ENCODE measurements at regions not wholly inside any gene's neighbourhood (a gene's known extent, or its start where the extent isn't known, plus 50 kb on each side); places are given as distances from the start of the nearest gene placed in this dataset.

DNA sequence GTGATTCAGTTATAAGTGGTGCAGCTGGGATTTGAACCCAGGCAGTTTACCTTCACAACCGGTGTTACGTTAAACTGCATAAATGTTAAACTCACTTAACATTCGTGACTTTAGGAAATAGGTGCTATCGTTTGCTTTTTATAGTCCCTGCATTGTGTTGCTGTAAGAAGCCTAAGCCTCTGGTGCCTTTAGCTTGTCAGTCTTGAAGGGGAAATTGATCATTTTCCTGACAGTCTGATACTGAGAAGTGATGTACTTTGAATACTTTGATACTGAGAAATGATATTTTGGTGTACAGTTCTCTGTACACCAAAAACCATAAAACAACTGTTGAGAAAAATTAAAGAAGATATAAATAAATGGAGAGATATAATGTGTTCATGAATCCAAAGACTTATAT lies 52.5 kb upstream of the NEDD9 start:
- TF ChIP-seq JUN (CRISPR knock-in tag; IDR thresholded peaks at IDR 0.05) = no peak
- TF ChIP-seq, protein P1, sequence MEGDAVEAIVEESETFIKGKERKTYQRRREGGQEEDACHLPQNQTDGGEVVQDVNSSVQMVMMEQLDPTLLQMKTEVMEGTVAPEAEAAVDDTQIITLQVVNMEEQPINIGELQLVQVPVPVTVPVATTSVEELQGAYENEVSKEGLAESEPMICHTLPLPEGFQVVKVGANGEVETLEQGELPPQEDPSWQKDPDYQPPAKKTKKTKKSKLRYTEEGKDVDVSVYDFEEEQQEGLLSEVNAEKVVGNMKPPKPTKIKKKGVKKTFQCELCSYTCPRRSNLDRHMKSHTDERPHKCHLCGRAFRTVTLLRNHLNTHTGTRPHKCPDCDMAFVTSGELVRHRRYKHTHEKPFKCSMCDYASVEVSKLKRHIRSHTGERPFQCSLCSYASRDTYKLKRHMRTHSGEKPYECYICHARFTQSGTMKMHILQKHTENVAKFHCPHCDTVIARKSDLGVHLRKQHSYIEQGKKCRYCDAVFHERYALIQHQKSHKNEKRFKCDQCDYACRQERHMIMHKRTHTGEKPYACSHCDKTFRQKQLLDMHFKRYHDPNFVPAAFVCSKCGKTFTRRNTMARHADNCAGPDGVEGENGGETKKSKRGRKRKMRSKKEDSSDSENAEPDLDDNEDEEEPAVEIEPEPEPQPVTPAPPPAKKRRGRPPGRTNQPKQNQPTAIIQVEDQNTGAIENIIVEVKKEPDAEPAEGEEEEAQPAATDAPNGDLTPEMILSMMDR (IDR thresholded peaks at IDR 0.05) = no peak
- TF ChIP-seq, protein P2, sequence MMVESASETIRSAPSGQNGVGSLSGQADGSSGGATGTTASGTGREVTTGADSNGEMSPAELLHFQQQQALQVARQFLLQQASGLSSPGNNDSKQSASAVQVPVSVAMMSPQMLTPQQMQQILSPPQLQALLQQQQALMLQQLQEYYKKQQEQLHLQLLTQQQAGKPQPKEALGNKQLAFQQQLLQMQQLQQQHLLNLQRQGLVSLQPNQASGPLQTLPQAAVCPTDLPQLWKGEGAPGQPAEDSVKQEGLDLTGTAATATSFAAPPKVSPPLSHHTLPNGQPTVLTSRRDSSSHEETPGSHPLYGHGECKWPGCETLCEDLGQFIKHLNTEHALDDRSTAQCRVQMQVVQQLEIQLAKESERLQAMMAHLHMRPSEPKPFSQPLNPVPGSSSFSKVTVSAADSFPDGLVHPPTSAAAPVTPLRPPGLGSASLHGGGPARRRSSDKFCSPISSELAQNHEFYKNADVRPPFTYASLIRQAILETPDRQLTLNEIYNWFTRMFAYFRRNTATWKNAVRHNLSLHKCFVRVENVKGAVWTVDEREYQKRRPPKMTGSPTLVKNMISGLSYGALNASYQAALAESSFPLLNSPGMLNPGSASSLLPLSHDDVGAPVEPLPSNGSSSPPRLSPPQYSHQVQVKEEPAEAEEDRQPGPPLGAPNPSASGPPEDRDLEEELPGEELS (CRISPR knock-in tag; IDR thresholded peaks at IDR 0.05) = no peak
- TF ChIP-seq NR2C2 (CRISPR knock-in tag; IDR thresholded peaks at IDR 0.05) = no peak
- no peak for TF ChIP-seq ESRRA (CRISPR knock-in tag; IDR thresholded peaks at IDR 0.05; ENCODE audit: borderline replicate concordance)
- TF ChIP-seq, protein P3, sequence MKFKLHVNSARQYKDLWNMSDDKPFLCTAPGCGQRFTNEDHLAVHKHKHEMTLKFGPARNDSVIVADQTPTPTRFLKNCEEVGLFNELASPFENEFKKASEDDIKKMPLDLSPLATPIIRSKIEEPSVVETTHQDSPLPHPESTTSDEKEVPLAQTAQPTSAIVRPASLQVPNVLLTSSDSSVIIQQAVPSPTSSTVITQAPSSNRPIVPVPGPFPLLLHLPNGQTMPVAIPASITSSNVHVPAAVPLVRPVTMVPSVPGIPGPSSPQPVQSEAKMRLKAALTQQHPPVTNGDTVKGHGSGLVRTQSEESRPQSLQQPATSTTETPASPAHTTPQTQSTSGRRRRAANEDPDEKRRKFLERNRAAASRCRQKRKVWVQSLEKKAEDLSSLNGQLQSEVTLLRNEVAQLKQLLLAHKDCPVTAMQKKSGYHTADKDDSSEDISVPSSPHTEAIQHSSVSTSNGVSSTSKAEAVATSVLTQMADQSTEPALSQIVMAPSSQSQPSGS (CRISPR knock-in tag; IDR thresholded peaks at IDR 0.05; ENCODE audit: borderline replicate concordance, low read depth) = no peak
- no peak for TF ChIP-seq NR1H2 (CRISPR knock-in tag; IDR thresholded peaks at IDR 0.05)
- TF ChIP-seq NR3C1 (CRISPR knock-in tag; conservative IDR thresholded peaks at IDR 0.05; ENCODE audit: low read depth) = no peak
- TF ChIP-seq, protein P4, sequence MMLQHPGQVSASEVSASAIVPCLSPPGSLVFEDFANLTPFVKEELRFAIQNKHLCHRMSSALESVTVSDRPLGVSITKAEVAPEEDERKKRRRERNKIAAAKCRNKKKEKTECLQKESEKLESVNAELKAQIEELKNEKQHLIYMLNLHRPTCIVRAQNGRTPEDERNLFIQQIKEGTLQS (CRISPR knock-in tag; conservative IDR thresholded peaks at IDR 0.05) = no peak
- TF ChIP-seq TCF7 (CRISPR knock-in tag; IDR thresholded peaks at IDR 0.05; ENCODE audit: low read depth) = no peak

Measured in WTC11 (cell line).